Epithelial cell of esophagus (primary cell): ENCODE measurements at regions not wholly inside any gene's neighbourhood (a gene's known extent, or its start where the extent isn't known, plus 50 kb on each side); places are given as distances from the start of the nearest gene placed in this dataset.

Experiments
- DNase-seq: peaks from one replicate; pipeline ENCODE4 v3.0.0; 2010; ENCODE audit warnings: low read depth
- H3K4me3 ChIP-seq: 2 replicates; pipeline ENCODE4 v1.5.1; 2011; ENCODE audit warnings: mild to moderate bottlenecking, low read length, control low read depth
- CTCF ChIP-seq: IDR thresholded peaks from 2 replicates; pipeline ENCODE4 v1.5.1; 2011; ENCODE audit warnings: low read depth, mild to moderate bottlenecking, low read length, control low read depth, inconsistent platforms; ENCODE audit not compliant: insufficient read depth; ENCODE audit errors: missing control alignments

- H3K4me3 ChIP-seq = no peak overlapping the region
- TF ChIP-seq CTCF = no peak
Measured at GRCh38 chr7:130894909-130895750, 161.1 kb upstream of the KLF14 start.

DNA sequence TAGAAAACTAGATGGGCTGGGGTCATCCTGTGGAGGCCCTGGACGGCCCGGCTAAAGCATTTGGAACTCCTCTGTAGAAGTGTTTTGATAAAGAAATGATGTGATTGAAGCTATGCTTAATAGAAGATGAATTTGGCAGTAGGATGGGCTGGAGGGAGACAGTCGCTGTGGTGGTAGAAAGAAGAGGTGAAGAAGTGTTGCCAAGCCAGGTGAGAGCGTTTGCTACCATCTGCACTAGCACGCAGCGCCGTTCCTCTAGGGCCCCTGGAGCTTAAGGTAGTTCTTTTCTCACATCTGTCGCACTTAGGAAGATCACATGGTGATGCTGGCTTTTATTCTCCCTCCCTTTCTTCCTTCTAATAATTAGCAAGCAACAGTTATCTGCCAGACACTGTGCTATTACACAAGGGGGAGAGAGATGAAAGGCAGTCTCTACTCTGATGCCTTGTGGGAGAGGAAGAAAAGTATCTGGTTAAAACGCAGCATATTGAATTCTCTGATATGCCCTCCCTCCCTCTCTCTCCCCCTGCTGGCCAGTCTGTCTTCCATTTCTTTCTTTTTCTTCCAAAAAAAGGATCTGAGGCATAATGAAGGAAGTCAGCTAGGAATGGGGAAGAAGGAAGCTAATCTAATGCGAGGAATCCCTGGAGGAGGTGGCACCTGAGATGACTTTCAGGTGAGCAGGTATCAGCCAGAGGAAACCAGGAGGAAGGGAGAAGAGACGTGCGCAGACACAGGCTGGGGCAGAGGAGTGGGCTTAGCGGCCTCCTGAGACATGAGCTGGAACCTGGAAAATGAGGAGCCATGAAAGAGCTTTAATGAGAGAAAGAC lies 162.3 kb upstream of the KLF14 start:
- H3K4me3 ChIP-seq = no peak overlapping the region
- TF ChIP-seq CTCF = peak; percentile 59
- DNase-seq = no peak

More at GRCh38 chr7:130894909-130895750, 161.1 kb upstream of the KLF14 start:
- no peak for DNase-seq

- TF ChIP-seq CTCF = peak; percentile 88
- peak; percentile 77 for DNase-seq
- H3K4me3 ChIP-seq = no peak overlapping the region
Measured at GRCh38 chr7:130896898-130897514, 163.0 kb upstream of the KLF14 start.

DNA sequence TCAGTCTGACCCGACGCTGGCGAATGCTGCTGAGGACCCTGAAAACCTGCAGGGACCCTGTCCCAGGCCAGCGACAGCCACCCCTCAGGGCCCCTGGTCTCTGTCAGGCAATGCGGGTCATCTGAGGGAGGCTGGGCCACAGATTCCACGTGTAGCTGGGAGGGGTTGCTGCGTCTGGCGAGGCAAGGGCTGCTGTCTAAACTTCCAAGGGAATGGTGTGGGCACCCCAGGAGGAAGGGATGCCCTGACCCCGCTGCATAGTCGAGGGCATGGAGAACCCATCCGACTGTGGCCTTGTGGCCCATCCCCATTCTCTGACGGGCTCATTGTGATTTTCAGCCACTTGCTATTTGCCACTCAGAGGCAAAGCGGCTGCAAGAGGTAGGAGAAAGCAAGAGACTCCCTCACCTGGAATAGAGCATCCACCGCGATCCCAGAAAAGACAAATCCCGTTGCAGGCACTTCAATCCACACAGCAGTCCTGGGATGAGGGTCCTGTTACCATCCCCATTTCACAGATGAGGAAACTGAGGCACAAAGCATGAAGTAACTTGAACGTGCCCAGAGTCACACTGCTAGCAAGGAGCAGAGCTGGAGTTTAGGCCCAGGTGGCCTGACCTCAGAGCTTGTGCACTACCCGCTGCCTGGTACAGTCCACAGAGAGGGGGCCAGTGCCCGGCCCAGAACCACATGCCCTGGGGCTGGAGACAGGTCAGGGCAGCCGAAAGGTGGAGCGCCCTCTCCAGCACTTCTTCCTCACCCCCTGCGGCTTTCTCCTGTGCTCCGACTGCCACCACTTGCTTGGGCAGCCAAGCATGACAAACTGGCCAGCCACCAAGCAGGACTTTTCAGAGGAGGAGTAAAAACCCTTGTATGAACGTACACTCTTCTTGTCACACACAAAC lies 163.8 kb upstream of the KLF14 start:
- no peak overlapping the region for H3K4me3 ChIP-seq
- no peak for DNase-seq
- TF ChIP-seq CTCF = no peak

- DNase-seq = no peak
- TF ChIP-seq CTCF = no peak
- no peak overlapping the region for H3K4me3 ChIP-seq
Measured at GRCh38 chr7:130899071-130899560, 165.1 kb upstream of the KLF14 start.
